ENCODE measurements at regions not wholly inside any gene's neighbourhood (a gene's known extent, or its start where the extent isn't known, plus 50 kb on each side); places are given as distances from the start of the nearest gene placed in this dataset.

GRCh38 chr6:98635191-98635590 lies 199.2 kb upstream of the POU3F2 start:
- no peak for TF ChIP-seq CTCF (conservative IDR thresholded peaks at IDR 0.05; ENCODE audit: low read depth, low read length)
- TF ChIP-seq EZH2 (IDR thresholded peaks at IDR 0.05; ENCODE audit: borderline replicate concordance, low read depth, low read length, poor library complexity, severe bottlenecking) = no peak
